Natural killer cell (primary cell): ENCODE measurements at regions not wholly inside any gene's neighbourhood (a gene's known extent, or its start where the extent isn't known, plus 50 kb on each side); places are given as distances from the start of the nearest gene placed in this dataset.
A peak's percentile ranks its signal among the peaks of the same experiment; 100 is the strongest.
"Not testable (repeated sequence)": the region's sequence is repeated elsewhere in the genome, so short reads cannot be mapped to it uniquely, and the experiment has no call there.

Source experiments
- ATAC-seq, 3 donors: fragments of 150-1000 bp in 2 of 3; fragments of 200-7000 bp in 1 of 3; cut with Tn5 transposase; 1 replicate in 1 of 3; 2 replicates in 2 of 3; pipeline ENCODE4 v1.10.0; 2021; ENCODE audit warnings: mild to moderate bottlenecking in 2 of 3, moderate library complexity in 2 of 3
- DNase-seq, 2 donors: peaks; one replicate each; pipeline versions ENCODE4 v3.0.0 to v3.0.0-alpha.2; 2013 to 2021; ENCODE audit warnings: mixed read lengths in 1 of 2
- H3K27ac ChIP-seq: one replicate; pipeline ENCODE4 v1.5.1; 2013; ENCODE audit warnings: mild to moderate bottlenecking, low read length
- H3K27me3 ChIP-seq: one replicate; pipeline ENCODE4 v1.6.1; 2013; ENCODE audit warnings: low read length; ENCODE audit not compliant: control insufficient read depth, insufficient read depth
- H3K36me3 ChIP-seq: one replicate; pipeline ENCODE4 v1.6.1; 2013; ENCODE audit warnings: low read length; ENCODE audit not compliant: control insufficient read depth, insufficient read depth
- H3K4me1 ChIP-seq: one replicate; pipeline ENCODE4 v1.6.1; 2013; ENCODE audit warnings: low read length; ENCODE audit not compliant: control insufficient read depth, insufficient read depth
- H3K4me3 ChIP-seq: one replicate; pipeline ENCODE4 v1.5.1; 2013; ENCODE audit warnings: low read length
- H3K9me3 ChIP-seq: one replicate; pipeline ENCODE4 v1.6.1; 2013; ENCODE audit warnings: low read length; ENCODE audit not compliant: control insufficient read depth, insufficient read depth
- H3K27ac Mint-ChIP-seq, 2 donors: one replicate each; pipeline ENCODE4 v1.8.0; 2022; ENCODE audit warnings: mild to moderate bottlenecking in 2 of 2, mixed read lengths in 2 of 2, moderate library complexity in 1 of 2
- H3K27me3 Mint-ChIP-seq, 2 donors: one replicate each; pipeline ENCODE4 v1.8.0; 2022; ENCODE audit warnings: low read depth in 2 of 2, mixed read lengths in 2 of 2
- H3K36me3 Mint-ChIP-seq: one replicate; pipeline ENCODE4 v1.8.0; 2022; ENCODE audit warnings: mixed read lengths
- H3K4me1 Mint-ChIP-seq, 2 donors: one replicate each; pipeline ENCODE4 v1.8.0; 2022; ENCODE audit warnings: mixed read lengths in 2 of 2
- H3K4me3 Mint-ChIP-seq: one replicate; pipeline ENCODE4 v1.8.0; 2022; ENCODE audit warnings: mild to moderate bottlenecking, moderate library complexity, mixed read lengths
- H3K9me3 Mint-ChIP-seq, 2 donors: one replicate each; pipeline ENCODE4 v1.8.0; 2022; ENCODE audit warnings: mixed read lengths in 2 of 2
- CTCF ChIP-seq: fragments of 200-600 bp; IDR thresholded peaks from one replicate; pipeline ENCODE4 v1.8.0; 2022; ENCODE audit warnings: antibody characterized with exemption
- WGBS: methylation state at CpG from one replicate; pipeline ENCODE4 v1.1.7; 2013; ENCODE audit warnings: missing lambda C conversion rate; ENCODE audit not compliant: insufficient coverage; 5-methylcytosine and 5-hydroxymethylcytosine counted together
- intact Hi-C: fragments of 100-400 bp; cut with micrococcal nuclease; formaldehyde crosslinking; loops from one replicate; pipeline ENCODE4 v1.14.2; 2022

GRCh38 chr7:29748286-29749099, 57.8 kb upstream of the WIPF3 start:
- 56% methylated on average over 2 of the region's 3 CpGs for WGBS
- Histone ChIP-seq H3K27ac (no peak overlapping the region), H3K9me3 (no peaks in the 10 kb centered on the region), H3K36me3 (no peaks in the 10 kb centered on the region), H3K4me3 (no peak overlapping the region), H3K27me3 (no peaks in the 10 kb centered on the region), H3K4me1 (no peaks in the 10 kb centered on the region)
- ATAC-seq (peak in 1 of 3 donors; percentile 30), DNase-seq (no peak)
- Mint-ChIP-seq H3K27me3 (peaks cover 7 to 12% of the 10 kb centered on the region in 2 donors), H3K36me3 (no peaks in the 10 kb centered on the region), H3K9me3 (no peaks in the 10 kb centered on the region), H3K4me3 (no peak overlapping the region), H3K4me1 (no peaks in the 10 kb centered on the region), H3K27ac (no peak overlapping the region)
- intact Hi-C loops: no loop called here
- TF ChIP-seq CTCF: no peak

DNA sequence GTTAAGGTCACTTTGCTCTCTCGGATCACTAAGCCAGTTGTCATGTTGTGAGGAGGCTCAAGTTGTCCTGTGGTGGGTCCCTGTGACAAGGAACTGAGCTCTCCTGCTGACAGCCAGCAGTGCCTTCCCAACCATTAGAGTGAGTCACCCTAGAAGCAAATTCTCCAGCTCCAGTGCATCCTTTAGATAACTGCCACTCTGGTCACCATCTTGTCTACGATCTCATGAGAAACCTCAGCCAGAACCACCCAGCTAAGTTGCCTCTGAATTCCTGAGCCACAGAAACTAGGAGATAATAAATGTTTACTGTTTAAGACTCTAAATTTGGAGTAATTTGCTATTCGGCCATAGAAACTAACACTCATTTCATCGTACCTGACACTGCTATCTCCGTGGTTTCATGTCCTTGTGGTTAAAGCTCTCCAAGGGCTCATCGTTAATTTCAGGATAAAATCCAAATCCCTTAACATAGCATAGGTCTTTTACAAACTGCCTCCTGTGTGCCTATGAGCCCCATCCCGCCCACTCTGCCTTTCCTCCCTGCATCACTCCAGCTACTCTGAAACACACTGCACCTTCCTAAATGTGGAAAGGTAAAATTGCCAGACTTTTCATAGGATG, 56.5 kb upstream of the WIPF3 start:
- H3K4me1 ChIP-seq: no peaks in the 10 kb centered on the region
- H3K4me3 ChIP-seq: no peak overlapping the region
- H3K4me1 Mint-ChIP-seq: no peaks in the 10 kb centered on the region
- H3K27me3 ChIP-seq: no peaks in the 10 kb centered on the region
- no peaks in the 10 kb centered on the region for H3K36me3 ChIP-seq
- TF ChIP-seq CTCF: no peak
- no peaks in the 10 kb centered on the region for H3K9me3 ChIP-seq
- no peak overlapping the region for H3K27ac ChIP-seq
- peaks cover 2 to 12% of the 10 kb centered on the region in 2 donors for H3K27me3 Mint-ChIP-seq
- no peaks in the 10 kb centered on the region for H3K9me3 Mint-ChIP-seq
- 86% methylated on average over 7 of the region's 7 CpGs for WGBS
- no peak overlapping the region for H3K4me3 Mint-ChIP-seq
- H3K36me3 Mint-ChIP-seq: no peaks in the 10 kb centered on the region
- intact Hi-C loops: no loop called here
- ATAC-seq: no peak
- no peak overlapping the region for H3K27ac Mint-ChIP-seq
- DNase-seq: no peak

DNA sequence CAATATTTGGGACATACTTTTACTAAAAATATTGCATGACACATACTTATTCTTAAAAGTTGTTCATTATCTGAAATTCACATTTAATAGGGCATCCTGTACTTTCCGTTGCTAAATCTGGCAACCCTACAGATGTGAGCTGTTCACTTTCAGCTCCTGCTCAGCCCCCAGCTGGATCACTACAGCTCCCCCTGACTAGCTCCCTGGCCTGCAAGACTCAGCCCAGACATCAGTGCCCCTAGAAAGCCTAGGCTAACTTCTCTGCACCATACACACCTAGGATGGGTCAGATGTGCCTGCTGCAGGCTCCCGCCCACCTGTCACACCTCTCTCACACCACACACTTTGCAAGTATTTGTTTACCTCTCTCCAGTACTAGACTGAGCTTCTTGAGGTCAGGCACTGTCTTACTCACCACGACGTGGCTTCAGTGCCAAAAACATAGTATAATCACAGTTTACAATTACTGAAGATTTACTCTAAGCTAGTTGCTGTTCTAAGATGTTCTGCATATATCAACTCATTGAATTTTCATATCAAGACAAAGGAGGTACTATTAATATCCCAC, 55.9 kb upstream of the WIPF3 start:
- H3K4me1 ChIP-seq, H3K4me1 Mint-ChIP-seq, H3K4me3 Mint-ChIP-seq, H3K27me3 ChIP-seq, H3K27ac Mint-ChIP-seq, H3K4me3 ChIP-seq, H3K9me3 ChIP-seq, DNase-seq, H3K9me3 Mint-ChIP-seq, intact Hi-C loops, H3K27ac ChIP-seq, H3K36me3 Mint-ChIP-seq, H3K36me3 ChIP-seq: not testable (repeated sequence)
- WGBS: 59% methylated on average over 4 of the region's 4 CpGs
- peaks cover 0 to 12% of the 10 kb centered on the region in 2 donors for H3K27me3 Mint-ChIP-seq
- peak in 1 of 3 donors; percentile 35 for ATAC-seq

GRCh38 chr7:29751012-29751411, 55.3 kb upstream of the WIPF3 start:
- H3K4me3 ChIP-seq, H3K27ac ChIP-seq, H3K27ac Mint-ChIP-seq, DNase-seq, H3K4me1 Mint-ChIP-seq, H3K36me3 ChIP-seq, ATAC-seq, intact Hi-C loops, H3K27me3 ChIP-seq, H3K9me3 ChIP-seq, H3K4me3 Mint-ChIP-seq, H3K4me1 ChIP-seq, H3K36me3 Mint-ChIP-seq, H3K9me3 Mint-ChIP-seq: not testable (repeated sequence)
- 93% methylated on average over 4 of the region's 4 CpGs for WGBS
- H3K27me3 Mint-ChIP-seq: peaks cover 0 to 10% of the 10 kb centered on the region in 2 donors
